Common myeloid progenitor, CD34-positive (primary cell): ENCODE measurements at regions not wholly inside any gene's neighbourhood (a gene's known extent, or its start where the extent isn't known, plus 50 kb on each side); places are given as distances from the start of the nearest gene placed in this dataset.

Experiments used
- CTCF ChIA-PET: fragments of 350-600 bp; sonication (Branson Sonifier 250); formaldehyde crosslinking; loops from one replicate; lab custom pipeline; 2021; ENCODE audit warnings: antibody characterized with exemption; lab: Charles Lee
- POLR2A ChIA-PET: fragments of 350-600 bp; sonication (Branson Sonifier 250); formaldehyde crosslinking; loops from one replicate; lab custom pipeline; 2021; ENCODE audit warnings: antibody characterized with exemption; lab: Charles Lee
- DNase-seq, 3 donors: peaks; one replicate each; pipeline versions ENCODE4 v3.0.0 to v3.0.0-alpha.2; 2013
- H3K27ac ChIP-seq, 2 experiments: 1 replicate in 1 of 2; 2 replicates in 1 of 2; pipeline ENCODE4 v1.7.0; 2013; ENCODE audit warnings: inconsistent platforms in 2 of 2, low read length in 2 of 2, mild to moderate bottlenecking in 2 of 2, low read depth in 1 of 2, moderate library complexity in 1 of 2; ENCODE audit not compliant: severe bottlenecking in 2 of 2, insufficient read depth in 1 of 2, poor library complexity in 1 of 2
- H3K27me3 ChIP-seq, 5 experiments: replicated peaks in 2 of 5; 1 replicate in 3 of 5; 2 replicates in 2 of 5; pipeline versions ENCODE4 v1.6.1 to v1.7.0; 2013; ENCODE audit warnings: low read length in 4 of 5, mild to moderate bottlenecking in 2 of 5, moderate library complexity in 2 of 5, inconsistent platforms in 1 of 5; ENCODE audit not compliant: insufficient read depth in 5 of 5, control insufficient read depth in 4 of 5
- H3K36me3 ChIP-seq, 4 experiments: 1 replicate in 2 of 4; 2 replicates in 2 of 4; pipeline versions ENCODE4 v1.6.1 to v1.7.0; 2013; ENCODE audit warnings: low read length in 3 of 4, control low read depth in 1 of 4, mild to moderate bottlenecking in 1 of 4; ENCODE audit not compliant: control insufficient read depth in 4 of 4, insufficient read depth in 4 of 4
- H3K4me1 ChIP-seq, 4 experiments: 1 replicate in 3 of 4; 2 replicates in 1 of 4; pipeline versions ENCODE4 v1.6.1 to v1.7.1; 2013; ENCODE audit warnings: low read length in 3 of 4, mild to moderate bottlenecking in 3 of 4, control low read depth in 1 of 4, inconsistent platforms in 1 of 4, moderate library complexity in 1 of 4; ENCODE audit not compliant: control insufficient read depth in 4 of 4, insufficient read depth in 4 of 4; ENCODE audit errors: control extremely low read depth in 1 of 4
- H3K4me3 ChIP-seq, 7 experiments: 1 replicate in 4 of 7; 2 replicates in 3 of 7; pipeline versions ENCODE4 v1.5.1 to v1.7.0; 2013; ENCODE audit warnings: mild to moderate bottlenecking in 7 of 7, low read length in 6 of 7, moderate library complexity in 6 of 7, inconsistent platforms in 2 of 7, low read depth in 2 of 7, control low read depth in 1 of 7; ENCODE audit not compliant: insufficient read depth in 4 of 7, control insufficient read depth in 1 of 7; ENCODE audit errors: extremely low read depth in 1 of 7
- H3K9me3 ChIP-seq, 5 experiments: 1 replicate in 4 of 5; 2 replicates in 1 of 5; pipeline versions ENCODE4 v1.6.1 to v1.7.1; 2013; ENCODE audit warnings: low read length in 4 of 5, mild to moderate bottlenecking in 2 of 5, inconsistent platforms in 1 of 5, low read depth in 1 of 5, moderate library complexity in 1 of 5; ENCODE audit not compliant: control insufficient read depth in 4 of 5, insufficient read depth in 2 of 5; ENCODE audit errors: control extremely low read depth in 1 of 5
- WGBS: methylation state at CpG from one replicate; pipeline ENCODE4 v1.1.5; 2013; ENCODE audit not compliant: insufficient coverage; 5-methylcytosine and 5-hydroxymethylcytosine counted together

DNA sequence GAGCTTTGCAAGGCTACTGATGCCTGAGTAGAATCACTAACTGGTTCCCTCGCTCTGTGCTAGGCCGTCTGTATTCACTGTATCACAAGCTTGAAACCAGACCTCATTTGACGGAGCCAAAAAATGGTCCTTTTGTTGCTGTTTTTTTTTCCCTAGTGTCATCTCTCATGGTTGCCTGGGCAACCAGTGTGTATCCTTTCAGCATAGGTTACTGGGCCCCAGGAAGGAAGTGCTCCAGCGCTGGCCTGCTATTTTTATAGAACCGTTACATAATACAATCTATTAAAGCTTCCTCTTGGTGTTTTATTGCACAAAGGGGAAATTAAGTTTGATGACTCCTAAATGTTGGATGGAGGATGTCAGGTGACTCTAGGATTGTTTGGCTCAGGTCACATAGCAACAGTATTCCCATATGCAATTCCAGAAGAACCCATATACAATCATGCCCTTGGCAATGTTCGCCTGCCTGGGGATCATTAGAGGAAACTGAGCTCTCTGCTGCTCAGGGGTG lies 220.4 kb downstream of the SPRY1 start:
- Histone ChIP-seq H3K4me3 (peak overlapping the region in 1 of 7 experiments; percentile 45), H3K27me3 (no peaks in the 10 kb centered on the region), H3K27ac (peak overlapping the region; percentile 13 to 29), H3K36me3 (no peaks in the 10 kb centered on the region), H3K9me3 (no peaks in the 10 kb centered on the region), H3K4me1 (peaks cover 7 to 58% (median 49%) of the 10 kb centered on the region in 4 experiments)
- ChIA-PET CTCF (interaction anchor here (0.9 to 2.1 kb wide), 8 partner anchors 9 to 193 kb away, joined by 3 to 9 read pairs (median 4); no protein-coding TSS in a partner anchor), POLR2A (interaction anchor here (0.6 to 1.0 kb wide), 6 partner anchors 17 to 220 kb away, joined by 3 to 7 read pairs (median 3); partner anchors contain the start of gene SPRY1)
- WGBS, result 28% methylated on average over 4 of the region's 6 CpGs
- peak; percentile 81 to 96 (median 95) for DNase-seq

DNA sequence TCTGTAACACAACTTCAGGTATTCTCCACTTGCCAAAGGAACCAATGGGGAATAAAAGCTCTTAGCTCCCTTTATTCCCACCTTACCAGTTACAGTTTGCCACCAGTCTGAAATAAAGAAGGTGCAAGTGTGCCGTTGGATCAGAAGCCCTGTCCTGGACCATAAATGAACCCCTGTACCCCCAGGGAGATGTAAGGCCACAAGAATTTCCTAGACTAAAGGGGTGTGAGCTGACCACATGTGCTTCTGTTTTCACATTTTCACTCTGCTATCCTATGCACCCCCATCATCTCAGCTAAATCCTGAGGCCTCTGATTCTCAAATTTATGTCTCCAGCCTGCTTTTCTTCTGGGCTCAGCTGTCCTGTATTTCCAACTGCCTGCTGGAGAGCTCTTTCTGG lies 221.2 kb downstream of the SPRY1 start:
- Histone ChIP-seq H3K27me3 (no peaks in the 10 kb centered on the region), H3K36me3 (no peaks in the 10 kb centered on the region), H3K4me1 (peaks cover 7 to 64% (median 52%) of the 10 kb centered on the region in 4 experiments), H3K9me3 (no peaks in the 10 kb centered on the region), H3K27ac (no peak overlapping the region), H3K4me3 (peak overlapping the region in 1 of 7 experiments; percentile 1)
- WGBS, result 83% methylated on average over 1 of the region's 1 CpG
- DNase-seq, result no peak
- POLR2A ChIA-PET, result interaction anchor here (0.6 kb wide), 1 partner anchor 33 kb away, joined by 3 read pairs; no protein-coding TSS in a partner anchor
- CTCF ChIA-PET, result interaction anchor here (0.9 to 2.1 kb wide), 8 partner anchors 11 to 193 kb away, joined by 3 to 9 read pairs (median 5); no protein-coding TSS in a partner anchor

DNA sequence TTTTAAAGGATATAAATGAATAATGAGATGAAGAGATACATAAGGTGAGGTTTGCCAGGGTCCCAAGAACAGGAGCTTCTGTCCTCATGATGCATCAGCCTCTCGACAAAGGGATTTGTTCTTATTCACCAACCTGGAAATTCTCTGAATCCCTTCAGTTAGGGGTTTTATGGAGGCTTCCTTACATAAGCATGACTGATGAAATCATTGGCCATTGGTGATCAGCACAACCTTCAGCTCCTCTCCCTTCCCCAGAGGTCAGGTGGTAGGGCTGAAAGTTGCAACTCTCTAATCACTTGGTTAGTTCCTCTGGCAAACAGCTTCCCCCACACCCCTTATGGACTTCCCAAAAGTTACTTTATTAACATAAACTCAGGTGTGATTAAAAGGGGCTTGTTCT lies 222.0 kb downstream of the SPRY1 start:
- WGBS, result 90% methylated on average over 1 of the region's 1 CpG
- POLR2A ChIA-PET, result interaction anchor here (0.6 kb wide), 1 partner anchor 40 kb away, joined by 3 read pairs; no protein-coding TSS in a partner anchor

DNA sequence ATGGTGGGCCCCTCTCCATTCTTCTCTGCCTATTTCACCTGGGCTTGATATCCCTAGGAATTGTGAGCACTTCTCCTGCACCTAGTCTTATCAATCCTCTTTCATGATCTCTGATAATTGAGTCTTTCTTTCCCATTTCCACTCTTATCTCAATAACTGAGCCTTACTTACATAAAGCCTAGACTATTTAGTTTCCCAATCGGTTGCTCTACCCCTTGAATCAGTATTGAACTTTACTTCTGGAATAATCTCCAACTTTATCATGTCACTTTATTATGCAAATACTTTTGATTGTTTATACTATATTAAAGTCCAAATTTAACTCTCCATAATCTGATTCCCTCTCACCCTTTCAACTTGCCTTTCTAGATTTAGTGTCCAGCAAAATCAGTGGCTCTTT lies 222.7 kb downstream of the SPRY1 start:
- Histone ChIP-seq H3K27me3 (no peaks in the 10 kb centered on the region), H3K4me1 (peaks cover 7 to 67% (median 54%) of the 10 kb centered on the region in 4 experiments), H3K36me3 (no peaks in the 10 kb centered on the region), H3K9me3 (no peaks in the 10 kb centered on the region), H3K27ac (no peak overlapping the region), H3K4me3 (no peak overlapping the region)
- WGBS, result no CpG with 5 or more reads among the region's 1 CpG
- ChIA-PET CTCF (interaction anchor here (0.7 to 1.8 kb wide), 5 partner anchors 10 to 492 kb away, joined by 3 to 8 read pairs (median 4); no protein-coding TSS in a partner anchor), POLR2A (interaction anchor here (0.6 kb wide), 1 partner anchor 40 kb away, joined by 3 read pairs; no protein-coding TSS in a partner anchor)
- DNase-seq, result no peak

More for the DNA sequence above, 222.0 kb downstream of the SPRY1 start:
- Histone ChIP-seq H3K4me1 (peaks cover 7 to 65% (median 53%) of the 10 kb centered on the region in 4 experiments), H3K27ac (no peak overlapping the region), H3K36me3 (no peaks in the 10 kb centered on the region), H3K9me3 (no peaks in the 10 kb centered on the region), H3K27me3 (no peaks in the 10 kb centered on the region), H3K4me3 (no peak overlapping the region)
- CTCF ChIA-PET, result interaction anchor here (0.6 to 2.1 kb wide), 12 partner anchors 9 to 491 kb away, joined by 3 to 9 read pairs (median 5); no protein-coding TSS in a partner anchor
- DNase-seq, result peak in 1 of 3 donors; percentile 37

DNA sequence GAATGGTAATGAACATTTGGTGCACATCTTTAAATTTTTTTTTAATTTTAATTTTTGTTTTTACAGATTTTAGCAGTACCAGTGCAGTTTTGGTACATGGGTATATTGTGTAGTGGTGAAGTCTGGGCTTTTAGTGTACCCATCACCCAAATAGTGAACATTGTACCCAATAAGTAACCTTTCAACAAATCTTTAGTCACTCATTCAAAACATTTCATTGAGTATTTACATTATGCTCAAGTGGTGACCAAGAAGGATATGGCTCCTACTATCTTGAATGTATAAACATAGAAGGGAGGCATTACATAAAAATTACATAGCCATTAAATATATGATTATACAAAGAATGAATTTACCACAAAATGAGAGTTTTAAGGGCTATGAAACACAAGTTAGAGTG lies 223.3 kb downstream of the SPRY1 start:
- Histone ChIP-seq H3K27ac (no peak overlapping the region), H3K4me1 (peaks cover 7 to 67% (median 54%) of the 10 kb centered on the region in 4 experiments), H3K4me3 (no peak overlapping the region), H3K36me3 (no peaks in the 10 kb centered on the region), H3K9me3 (no peaks in the 10 kb centered on the region), H3K27me3 (no peaks in the 10 kb centered on the region)
- POLR2A ChIA-PET, result no interaction called here
- CTCF ChIA-PET, result interaction anchor here (1.3 to 1.8 kb wide), 3 partner anchors 10 to 223 kb away, joined by 3 to 6 read pairs (median 5); partner anchors contain the start of gene SPRY1
- no peak for DNase-seq

DNA sequence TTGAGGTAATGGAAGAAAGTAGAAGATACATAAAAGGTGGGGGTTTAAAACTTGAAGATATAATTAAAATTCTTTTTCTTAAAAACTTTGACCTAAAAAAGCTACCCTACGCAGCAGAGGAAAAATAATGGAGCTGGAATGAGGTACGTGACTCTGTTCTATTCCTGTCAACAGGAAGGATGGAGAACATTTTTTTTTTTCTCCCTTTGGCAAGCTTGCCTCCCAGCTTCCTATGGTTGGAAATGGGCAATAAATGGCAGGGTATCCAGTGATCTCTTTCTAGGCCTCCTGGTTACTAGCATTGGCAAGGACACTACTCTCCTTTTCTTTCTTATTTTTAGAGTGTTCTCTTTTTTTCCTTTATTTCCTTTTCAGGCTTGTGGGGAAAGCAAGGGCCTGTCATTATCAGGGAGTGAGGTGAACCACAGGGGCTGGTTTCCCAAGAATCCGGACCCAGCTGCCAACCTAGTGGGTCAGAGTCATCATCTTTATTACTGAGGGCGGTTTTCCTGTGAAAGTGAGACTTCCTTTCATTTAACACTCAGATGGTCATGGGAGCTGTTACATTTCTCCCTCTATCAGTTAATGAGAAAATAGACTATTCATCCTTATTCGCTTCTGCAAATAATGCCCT lies 224.6 kb downstream of the SPRY1 start:
- WGBS, result no CpG with 5 or more reads among the region's 5 CpGs
- CTCF ChIA-PET, result interaction anchor here (0.8 to 2.5 kb wide), 11 partner anchors 10 to 224 kb away, joined by 3 to 14 read pairs (median 4); partner anchors contain the start of gene SPRY1
- H3K36me3 ChIP-seq, result no peaks in the 10 kb centered on the region

More for the DNA sequence above, 224.6 kb downstream of the SPRY1 start:
- Histone ChIP-seq H3K27me3 (no peaks in the 10 kb centered on the region), H3K4me3 (peak overlapping the region in 4 of 7 experiments; percentile 5 to 65 (median 17)), H3K9me3 (no peaks in the 10 kb centered on the region), H3K27ac (no peak overlapping the region), H3K4me1 (peaks cover 7 to 62% (median 50%) of the 10 kb centered on the region in 4 experiments)
- peak; percentile 67 to 71 (median 68) for DNase-seq
- POLR2A ChIA-PET, result interaction anchor here (0.6 kb wide), 1 partner anchor 143 kb away, joined by 3 read pairs; no protein-coding TSS in a partner anchor
